GM23338 (cell line): ENCODE measurements at regions not wholly inside any gene's neighbourhood (a gene's known extent, or its start where the extent isn't known, plus 50 kb on each side); places are given as distances from the start of the nearest gene placed in this dataset.

Experiments
- ATAC-seq: fragments of 200-7000 bp; cut with Tn5 transposase; 3 replicates; pipeline ENCODE4 v1.9.1; 2020
- DNase-seq: peaks from one replicate; pipeline ENCODE4 v3.0.0-alpha.2; 2015; ENCODE audit warnings: low spot score
- H2AFZ ChIP-seq: fragments of 200-600 bp; sonication (generic); 2 replicates; pipeline ENCODE4 v1.8.0; 2016; ENCODE audit warnings: antibody characterized with exemption, mild to moderate bottlenecking, moderate library complexity
- H3F3A ChIP-seq: fragments of 200-600 bp; sonication (generic); replicated peaks from 2 replicates; pipeline ENCODE4 v1.8.0; 2017; ENCODE audit warnings: antibody characterized with exemption, mixed run types, low read depth
- H3K27ac ChIP-seq: fragments of 200-600 bp; sonication (generic); 2 replicates; pipeline ENCODE4 v1.6.1; 2016; ENCODE audit warnings: low read depth
- H3K27me3 ChIP-seq: fragments of 200-600 bp; sonication (generic); 2 replicates; pipeline ENCODE4 v1.8.0; 2016; ENCODE audit warnings: mild to moderate bottlenecking, mixed run types, moderate library complexity; ENCODE audit not compliant: insufficient read depth
- H3K36me3 ChIP-seq: fragments of 200-600 bp; sonication (generic); 2 replicates; pipeline ENCODE4 v1.8.0; 2016; ENCODE audit warnings: mild to moderate bottlenecking; ENCODE audit not compliant: insufficient read depth
- H3K4me1 ChIP-seq: fragments of 200-600 bp; sonication (generic); 2 replicates; pipeline ENCODE4 v1.8.0; 2016; ENCODE audit warnings: mild to moderate bottlenecking, moderate library complexity; ENCODE audit not compliant: insufficient read depth
- H3K4me2 ChIP-seq: fragments of 200-600 bp; sonication (generic); 2 replicates; pipeline ENCODE4 v1.7.1; 2017; ENCODE audit warnings: mixed run types
- H3K4me3 ChIP-seq: fragments of 200-600 bp; sonication (generic); 2 replicates; pipeline ENCODE4 v1.6.1; 2016; ENCODE audit warnings: mixed run types
- H3K79me2 ChIP-seq: fragments of 200-600 bp; sonication (generic); replicated peaks from 2 replicates; pipeline ENCODE4 v1.8.0; 2017; ENCODE audit warnings: mild to moderate bottlenecking; ENCODE audit not compliant: insufficient read depth
- H3K9me2 ChIP-seq: fragments of 200-600 bp; sonication (generic); 2 replicates; pipeline ENCODE4 v1.8.0; 2017; ENCODE audit not compliant: insufficient read depth
- H4K20me1 ChIP-seq: fragments of 200-600 bp; sonication (generic); replicated peaks from 2 replicates; pipeline ENCODE4 v1.8.0; 2017; ENCODE audit warnings: mild to moderate bottlenecking; ENCODE audit not compliant: insufficient read depth
- H3K27ac Mint-ChIP-seq: 2 replicates; pipeline ENCODE4 v1.8.0; 2020; ENCODE audit warnings: inconsistent platforms, mild to moderate bottlenecking, moderate library complexity, mixed read lengths
- H3K27me3 Mint-ChIP-seq: 3 replicates; pipeline ENCODE4 v1.8.0; 2022; ENCODE audit warnings: low read depth, mild to moderate bottlenecking, moderate library complexity, mixed read lengths, inconsistent platforms; ENCODE audit not compliant: insufficient read depth, poor library complexity
- H3K36me3 Mint-ChIP-seq: 3 replicates; pipeline ENCODE4 v1.8.0; 2021; ENCODE audit warnings: low read depth, mild to moderate bottlenecking, inconsistent platforms, moderate library complexity, mixed read lengths
- H3K4me1 Mint-ChIP-seq: 3 replicates; pipeline ENCODE4 v1.8.0; 2020; ENCODE audit warnings: mild to moderate bottlenecking, inconsistent platforms, mixed read lengths
- H3K4me3 Mint-ChIP-seq: 3 replicates; pipeline ENCODE4 v1.8.0; 2021; ENCODE audit warnings: moderate library complexity, mild to moderate bottlenecking, inconsistent platforms, mixed read lengths
- H3K9me3 Mint-ChIP-seq: 3 replicates; pipeline ENCODE4 v1.8.0; 2020; ENCODE audit warnings: moderate library complexity, mild to moderate bottlenecking, inconsistent platforms, mixed read lengths
- CREB1 ChIP-seq: fragments of 250-450 bp; sonication (Bioruptor Pico); IDR thresholded peaks from 2 replicates; pipeline ENCODE4 v1.5.0; 2020; ENCODE audit warnings: low read depth, mild to moderate bottlenecking, moderate library complexity
- NANOG ChIP-seq: IDR thresholded peaks from 2 replicates; pipeline ENCODE4 v1.6.1; 2016; ENCODE audit warnings: antibody characterized with exemption, borderline replicate concordance
- POLR2AphosphoS5 ChIP-seq: IDR thresholded peaks from 2 replicates; pipeline ENCODE4 v1.6.1; 2016; ENCODE audit warnings: antibody characterized with exemption, low read depth
- ZNF114 ChIP-seq: fragments of 250-450 bp; sonication (Bioruptor Pico); IDR thresholded peaks from 2 replicates; pipeline ENCODE4 v1.5.0; 2020; ENCODE audit warnings: mild to moderate bottlenecking, moderate library complexity
- ZNF331 ChIP-seq: fragments of 250-450 bp; sonication (Bioruptor Pico); IDR thresholded peaks from 2 replicates; pipeline ENCODE4 v1.5.0; 2020; ENCODE audit warnings: low read depth, mild to moderate bottlenecking, moderate library complexity
- TF ChIP-seq, protein P1 (sequence below): IDR thresholded peaks from one replicate; pipeline ENCODE4 v1.6.1; 2018; ENCODE audit warnings: antibody characterized with exemption; ENCODE audit not compliant: unreplicated experiment
- TF ChIP-seq, protein P2 (sequence below): IDR thresholded peaks from 2 replicates; pipeline ENCODE4 v1.6.1; 2016; ENCODE audit warnings: antibody characterized with exemption
- TF ChIP-seq, protein P3 (sequence below), 2 experiments: fragments of 200-600 bp in 1 of 2; sonication (generic) in 1 of 2; conservative IDR thresholded peaks; 2 replicates each; pipeline versions ENCODE4 v1.5.1 to v1.6.1; 2016 to 2017; ENCODE audit warnings: antibody characterized with exemption in 2 of 2, low read depth in 2 of 2, mild to moderate bottlenecking in 2 of 2, moderate library complexity in 1 of 2

DNA sequence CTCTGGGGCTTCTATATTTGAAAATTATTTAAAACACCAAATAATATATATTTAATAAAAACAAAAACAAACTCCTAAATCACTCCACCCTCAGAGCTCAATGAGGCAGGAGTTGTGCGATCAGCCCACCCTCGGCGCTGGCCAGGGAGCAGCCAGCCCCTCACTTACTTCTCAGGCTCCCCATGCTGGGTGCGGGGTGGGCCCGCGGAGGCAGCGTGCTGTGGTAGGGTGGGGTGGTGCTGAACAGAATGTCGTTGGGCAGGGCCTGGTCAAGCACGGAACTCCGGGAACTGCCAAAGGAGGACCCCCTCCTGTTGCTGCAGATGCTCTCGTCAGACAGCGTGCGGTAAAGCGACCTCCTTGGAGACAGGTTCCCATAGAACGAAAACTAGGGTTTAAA is 204.5 kb downstream of the SIPA1L2 start:
- H3K36me3 ChIP-seq, result 0 out of 2 replicates have a peak, but pooled peaks cover 2% of the 10 kb centered on the region
- H3K9me3 Mint-ChIP-seq, result no peaks in the 10 kb centered on the region
- TF ChIP-seq POLR2AphosphoS5 (no peak), NANOG (no peak), ZNF331 (CRISPR knock-in tag) (no peak), ZNF114 (CRISPR knock-in tag) (no peak), CREB1 (CRISPR knock-in tag) (no peak)
- TF ChIP-seq, protein P1, sequence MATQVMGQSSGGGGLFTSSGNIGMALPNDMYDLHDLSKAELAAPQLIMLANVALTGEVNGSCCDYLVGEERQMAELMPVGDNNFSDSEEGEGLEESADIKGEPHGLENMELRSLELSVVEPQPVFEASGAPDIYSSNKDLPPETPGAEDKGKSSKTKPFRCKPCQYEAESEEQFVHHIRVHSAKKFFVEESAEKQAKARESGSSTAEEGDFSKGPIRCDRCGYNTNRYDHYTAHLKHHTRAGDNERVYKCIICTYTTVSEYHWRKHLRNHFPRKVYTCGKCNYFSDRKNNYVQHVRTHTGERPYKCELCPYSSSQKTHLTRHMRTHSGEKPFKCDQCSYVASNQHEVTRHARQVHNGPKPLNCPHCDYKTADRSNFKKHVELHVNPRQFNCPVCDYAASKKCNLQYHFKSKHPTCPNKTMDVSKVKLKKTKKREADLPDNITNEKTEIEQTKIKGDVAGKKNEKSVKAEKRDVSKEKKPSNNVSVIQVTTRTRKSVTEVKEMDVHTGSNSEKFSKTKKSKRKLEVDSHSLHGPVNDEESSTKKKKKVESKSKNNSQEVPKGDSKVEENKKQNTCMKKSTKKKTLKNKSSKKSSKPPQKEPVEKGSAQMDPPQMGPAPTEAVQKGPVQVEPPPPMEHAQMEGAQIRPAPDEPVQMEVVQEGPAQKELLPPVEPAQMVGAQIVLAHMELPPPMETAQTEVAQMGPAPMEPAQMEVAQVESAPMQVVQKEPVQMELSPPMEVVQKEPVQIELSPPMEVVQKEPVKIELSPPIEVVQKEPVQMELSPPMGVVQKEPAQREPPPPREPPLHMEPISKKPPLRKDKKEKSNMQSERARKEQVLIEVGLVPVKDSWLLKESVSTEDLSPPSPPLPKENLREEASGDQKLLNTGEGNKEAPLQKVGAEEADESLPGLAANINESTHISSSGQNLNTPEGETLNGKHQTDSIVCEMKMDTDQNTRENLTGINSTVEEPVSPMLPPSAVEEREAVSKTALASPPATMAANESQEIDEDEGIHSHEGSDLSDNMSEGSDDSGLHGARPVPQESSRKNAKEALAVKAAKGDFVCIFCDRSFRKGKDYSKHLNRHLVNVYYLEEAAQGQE, result no peak
- TF ChIP-seq, protein P2, sequence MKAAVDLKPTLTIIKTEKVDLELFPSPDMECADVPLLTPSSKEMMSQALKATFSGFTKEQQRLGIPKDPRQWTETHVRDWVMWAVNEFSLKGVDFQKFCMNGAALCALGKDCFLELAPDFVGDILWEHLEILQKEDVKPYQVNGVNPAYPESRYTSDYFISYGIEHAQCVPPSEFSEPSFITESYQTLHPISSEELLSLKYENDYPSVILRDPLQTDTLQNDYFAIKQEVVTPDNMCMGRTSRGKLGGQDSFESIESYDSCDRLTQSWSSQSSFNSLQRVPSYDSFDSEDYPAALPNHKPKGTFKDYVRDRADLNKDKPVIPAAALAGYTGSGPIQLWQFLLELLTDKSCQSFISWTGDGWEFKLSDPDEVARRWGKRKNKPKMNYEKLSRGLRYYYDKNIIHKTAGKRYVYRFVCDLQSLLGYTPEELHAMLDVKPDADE, result no peak
- no peak overlapping the region for H3K27ac Mint-ChIP-seq
- no peaks in the 10 kb centered on the region for H3K79me2 ChIP-seq
- no peak overlapping the region for H3K4me2 ChIP-seq
- no peaks in the 10 kb centered on the region for H3K27me3 ChIP-seq
- DNase-seq (no peak), ATAC-seq (peak; percentile 40; the same call in 2 of the 3 replicates)
- H4K20me1 ChIP-seq, result no peaks in the 10 kb centered on the region
- no peak overlapping the region for H3K4me3 ChIP-seq
- no peaks in the 10 kb centered on the region for H3F3A ChIP-seq
- H3K27ac ChIP-seq, result no peak overlapping the region
- H3K4me1 Mint-ChIP-seq, result peaks cover 5% of the 10 kb centered on the region; the same call in 1 of the 3 replicates
- no peaks in the 10 kb centered on the region for H3K36me3 Mint-ChIP-seq
- no peaks in the 10 kb centered on the region for H3K27me3 Mint-ChIP-seq
- no peaks in the 10 kb centered on the region for H3K4me1 ChIP-seq
- H2AFZ ChIP-seq, result no peak overlapping the region
- no peaks in the 10 kb centered on the region for H3K9me2 ChIP-seq
- no peak overlapping the region for H3K4me3 Mint-ChIP-seq

DNA sequence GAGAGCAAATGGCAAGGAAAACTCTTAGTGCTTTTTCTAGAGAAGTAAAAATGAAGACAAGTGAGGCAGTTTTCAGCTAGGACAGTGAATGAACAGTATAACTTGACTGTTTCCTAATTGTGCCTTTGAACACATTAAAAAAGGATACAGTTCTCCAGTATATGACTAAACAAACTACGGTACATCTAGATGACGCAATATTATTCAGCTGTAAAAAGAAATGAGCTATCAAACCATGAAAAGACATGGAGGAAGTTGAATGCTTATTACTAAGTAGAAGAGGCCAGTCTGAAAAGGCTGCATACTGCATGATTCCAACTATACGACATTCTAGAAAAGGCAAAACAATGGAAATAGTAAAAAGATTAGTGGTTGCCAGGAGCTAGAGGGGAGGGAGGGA is 206.3 kb downstream of the SIPA1L2 start:
- no peaks in the 10 kb centered on the region for H3K4me1 ChIP-seq
- no peaks in the 10 kb centered on the region; the same call in 1 of the 2 replicates for H3K9me2 ChIP-seq
- H3K4me3 ChIP-seq, result no peak overlapping the region
- no peaks in the 10 kb centered on the region for H4K20me1 ChIP-seq
- peaks cover 5% of the 10 kb centered on the region; the same call in 2 of the 3 replicates for H3K36me3 Mint-ChIP-seq
- no peak overlapping the region for H2AFZ ChIP-seq
- no peaks in the 10 kb centered on the region for H3K79me2 ChIP-seq
- no peaks in the 10 kb centered on the region for H3K27me3 Mint-ChIP-seq
- no peak for ATAC-seq
- H3K36me3 ChIP-seq, result 0 out of 2 replicates have a peak, but pooled peaks cover 2% of the 10 kb centered on the region
- no peak overlapping the region for H3K4me3 Mint-ChIP-seq
- H3K4me2 ChIP-seq, result no peak overlapping the region
- no peak overlapping the region for H3K27ac Mint-ChIP-seq
- H3K9me3 Mint-ChIP-seq, result no peaks in the 10 kb centered on the region
- H3K4me1 Mint-ChIP-seq, result peaks cover 1% of the 10 kb centered on the region; the same call in 1 of the 3 replicates
- no peak overlapping the region for H3K27ac ChIP-seq
- no peaks in the 10 kb centered on the region for H3F3A ChIP-seq
- no peaks in the 10 kb centered on the region for H3K27me3 ChIP-seq
- DNase-seq, result no peak
- TF ChIP-seq, protein P3, sequence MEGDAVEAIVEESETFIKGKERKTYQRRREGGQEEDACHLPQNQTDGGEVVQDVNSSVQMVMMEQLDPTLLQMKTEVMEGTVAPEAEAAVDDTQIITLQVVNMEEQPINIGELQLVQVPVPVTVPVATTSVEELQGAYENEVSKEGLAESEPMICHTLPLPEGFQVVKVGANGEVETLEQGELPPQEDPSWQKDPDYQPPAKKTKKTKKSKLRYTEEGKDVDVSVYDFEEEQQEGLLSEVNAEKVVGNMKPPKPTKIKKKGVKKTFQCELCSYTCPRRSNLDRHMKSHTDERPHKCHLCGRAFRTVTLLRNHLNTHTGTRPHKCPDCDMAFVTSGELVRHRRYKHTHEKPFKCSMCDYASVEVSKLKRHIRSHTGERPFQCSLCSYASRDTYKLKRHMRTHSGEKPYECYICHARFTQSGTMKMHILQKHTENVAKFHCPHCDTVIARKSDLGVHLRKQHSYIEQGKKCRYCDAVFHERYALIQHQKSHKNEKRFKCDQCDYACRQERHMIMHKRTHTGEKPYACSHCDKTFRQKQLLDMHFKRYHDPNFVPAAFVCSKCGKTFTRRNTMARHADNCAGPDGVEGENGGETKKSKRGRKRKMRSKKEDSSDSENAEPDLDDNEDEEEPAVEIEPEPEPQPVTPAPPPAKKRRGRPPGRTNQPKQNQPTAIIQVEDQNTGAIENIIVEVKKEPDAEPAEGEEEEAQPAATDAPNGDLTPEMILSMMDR (conservative IDR thresholded peaks at IDR 0.05; ENCODE audit: low read depth in 2 of 2), result no peak
- TF ChIP-seq ZNF331 (CRISPR knock-in tag) (no peak), CREB1 (CRISPR knock-in tag) (no peak)
- TF ChIP-seq, protein P2, result no peak
